ENCODE measurements at regions not wholly inside any gene's neighbourhood (a gene's known extent, or its start where the extent isn't known, plus 50 kb on each side); places are given as distances from the start of the nearest gene placed in this dataset.

- TF ChIP-seq TSHZ2 (CRISPR knock-in tag; IDR thresholded peaks at IDR 0.05) = no peak
- TF ChIP-seq ARNTL (CRISPR knock-in tag; IDR thresholded peaks at IDR 0.05; ENCODE audit: borderline replicate concordance, low read depth) = no peak
- no peak for TF ChIP-seq ZNF70 (CRISPR knock-in tag; IDR thresholded peaks at IDR 0.05)
- no peak for TF ChIP-seq ZFP3 (CRISPR knock-in tag; IDR thresholded peaks at IDR 0.05)
- no peak for TF ChIP-seq SNAI2 (CRISPR knock-in tag; IDR thresholded peaks at IDR 0.05)
- TF ChIP-seq TOX (CRISPR knock-in tag; IDR thresholded peaks at IDR 0.05; ENCODE audit: borderline replicate concordance) = no peak
- no peak for TF ChIP-seq PPARA (CRISPR knock-in tag; IDR thresholded peaks at IDR 0.05; ENCODE audit: borderline replicate concordance)
- no peak for TF ChIP-seq CREB5 (CRISPR knock-in tag; IDR thresholded peaks at IDR 0.05; ENCODE audit: low read depth)
- TF ChIP-seq POU6F1 (CRISPR knock-in tag; IDR thresholded peaks at IDR 0.05; ENCODE audit: borderline replicate concordance, low read depth) = no peak
- TF ChIP-seq PATZ1 (CRISPR knock-in tag; IDR thresholded peaks at IDR 0.05; ENCODE audit: borderline replicate concordance) = no peak
- TF ChIP-seq RARB (CRISPR knock-in tag; IDR thresholded peaks at IDR 0.05) = no peak
- TF ChIP-seq ESRRG (CRISPR knock-in tag; IDR thresholded peaks at IDR 0.05) = no peak
Measured at GRCh38 chr9:86424251-86424891, 70.2 kb upstream of the TUT7 start.
